Suppressor macrophage treated with lipopolysaccharide for 4 hours (primary cell): ENCODE measurements at regions not wholly inside any gene's neighbourhood (a gene's known extent, or its start where the extent isn't known, plus 50 kb on each side); places are given as distances from the start of the nearest gene placed in this dataset.

ENCODE experiments used
- DNase-seq: peaks from one replicate; pipeline ENCODE4 v3.0.0-alpha.2; 2020

- no peak for DNase-seq
Measured at GRCh38 chr13:99859178-99860177, 112.1 kb downstream of the ZIC5 start.

GRCh38 chr13:99857738-99858137, 113.8 kb downstream of the ZIC5 start:
- no peak for DNase-seq

- no peak for DNase-seq
Measured at GRCh38 chr13:99855526-99856420, 115.8 kb downstream of the ZIC5 start.

- no peak for DNase-seq
Measured at GRCh38 chr13:99854366-99854765, 117.2 kb downstream of the ZIC5 start.

- no peak for DNase-seq
Measured at GRCh38 chr13:99847318-99847750, 124.2 kb downstream of the ZIC5 start.

- no peak for DNase-seq
Measured at GRCh38 chr13:99845161-99845874, 126.2 kb downstream of the ZIC5 start.

- no peak for DNase-seq
Measured at GRCh38 chr13:99844421-99844820, 127.1 kb downstream of the ZIC5 start.

- no peak for DNase-seq
Measured at GRCh38 chr13:99843872-99844271, 127.7 kb downstream of the ZIC5 start.

- DNase-seq = no peak
Measured at GRCh38 chr13:99842405-99842804, 129.2 kb downstream of the ZIC5 start.

GRCh38 chr13:99836291-99836690, 135.3 kb downstream of the ZIC5 start:
- DNase-seq = no peak

GRCh38 chr13:99835442-99835841, 136.1 kb downstream of the ZIC5 start:
- no peak for DNase-seq

- DNase-seq = no peak
Measured at GRCh38 chr13:99834246-99834645, 137.3 kb downstream of the ZIC5 start.

GRCh38 chr13:99832347-99832746, 139.2 kb downstream of the ZIC5 start:
- DNase-seq = no peak

GRCh38 chr13:99830931-99831330, 140.6 kb downstream of the ZIC5 start:
- no peak for DNase-seq

GRCh38 chr13:99829593-99830239, 141.9 kb downstream of the ZIC5 start:
- no peak for DNase-seq

GRCh38 chr13:99829161-99829560, 142.4 kb downstream of the ZIC5 start:
- DNase-seq = no peak

- DNase-seq = no peak
Measured at GRCh38 chr13:99828735-99829134, 142.8 kb downstream of the ZIC5 start.

GRCh38 chr13:99828123-99828522, 143.4 kb downstream of the ZIC5 start:
- no peak for DNase-seq

- no peak for DNase-seq
Measured at GRCh38 chr13:99827011-99827772, 144.4 kb downstream of the ZIC5 start.

GRCh38 chr13:99823961-99824360, 147.6 kb downstream of the ZIC5 start:
- no peak for DNase-seq

GRCh38 chr13:99822820-99823219, 148.7 kb downstream of the ZIC5 start:
- no peak for DNase-seq

- DNase-seq = no peak
Measured at GRCh38 chr13:99821741-99822140, 149.8 kb downstream of the ZIC5 start.
